ENCODE measurements at regions not wholly inside any gene's neighbourhood (a gene's known extent, or its start where the extent isn't known, plus 50 kb on each side); places are given as distances from the start of the nearest gene placed in this dataset.
"Not testable (repeated sequence)": the region's sequence is repeated elsewhere in the genome, so short reads cannot be mapped to it uniquely, and the experiment has no call there.

- DNase-seq, result no peak
These were observed 141.4 kb downstream of the FAM124B start for GRCh38 chr2:224260372-224261020.

- no peak for DNase-seq
These were observed 142.1 kb downstream of the FAM124B start for GRCh38 chr2:224259831-224260230.

GRCh38 chr2:224258059-224258458 is 143.8 kb downstream of the FAM124B start:
- DNase-seq, result no peak

DNA sequence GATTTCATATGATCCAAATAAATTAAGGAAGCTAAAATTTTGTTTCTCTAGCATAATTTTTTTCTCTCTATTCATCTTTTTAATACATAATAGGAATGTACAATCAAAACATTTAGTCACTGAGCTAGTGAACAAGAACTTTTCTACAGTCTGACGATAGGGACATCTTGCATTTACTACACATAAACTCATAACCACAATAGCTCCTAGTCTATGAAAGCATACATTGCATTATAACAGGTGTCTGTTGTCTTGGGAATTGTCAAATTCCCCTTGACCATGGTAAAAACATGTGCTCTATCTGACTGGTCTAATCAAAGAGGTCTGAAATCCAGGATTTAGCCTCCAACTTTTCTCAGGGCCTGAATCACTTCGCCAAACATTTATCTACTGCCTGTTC is 144.8 kb downstream of the FAM124B start:
- no peak for DNase-seq

- no peak for DNase-seq
These were observed 148.4 kb downstream of the FAM124B start for GRCh38 chr2:224253464-224253863.

DNA sequence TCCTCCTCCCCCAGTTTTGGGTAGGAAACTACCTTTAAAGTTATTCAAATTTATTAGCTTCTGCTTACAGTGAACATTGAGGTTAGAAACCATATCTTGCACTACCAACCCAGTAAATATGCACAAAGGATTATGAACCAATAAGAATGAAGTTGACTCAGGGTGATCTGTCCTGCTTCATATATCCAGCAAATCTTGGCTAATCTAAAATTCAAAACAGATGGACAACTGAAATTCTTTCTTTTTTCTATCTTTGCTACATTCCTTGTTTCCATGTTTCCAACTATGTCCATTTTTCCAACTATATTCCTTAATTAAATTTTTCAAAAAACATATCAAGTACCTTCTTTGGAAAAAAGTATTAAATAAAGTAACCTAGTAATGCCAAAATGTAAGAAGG is 149.3 kb downstream of the FAM124B start:
- DNase-seq, result no peak

DNA sequence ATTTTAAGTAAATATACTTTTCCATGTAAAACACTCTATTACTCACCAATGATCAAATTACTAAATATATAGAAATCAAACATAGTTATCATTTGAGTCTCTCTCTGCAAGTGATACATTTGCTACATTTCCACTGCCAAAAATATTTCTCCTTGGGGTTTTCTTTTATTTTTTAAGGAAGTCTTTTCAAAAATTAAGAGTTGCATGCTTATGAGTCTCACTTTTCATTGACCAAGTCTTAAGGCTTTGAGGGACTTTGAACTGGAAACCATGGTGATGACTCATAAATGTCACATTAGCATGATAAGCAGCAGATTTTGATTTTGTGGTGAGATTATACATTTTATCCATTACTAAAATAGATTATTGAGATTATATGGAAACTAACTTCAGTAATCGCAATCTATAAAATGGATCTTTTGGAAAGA is 152.9 kb downstream of the FAM124B start:
- no peak for DNase-seq

DNA sequence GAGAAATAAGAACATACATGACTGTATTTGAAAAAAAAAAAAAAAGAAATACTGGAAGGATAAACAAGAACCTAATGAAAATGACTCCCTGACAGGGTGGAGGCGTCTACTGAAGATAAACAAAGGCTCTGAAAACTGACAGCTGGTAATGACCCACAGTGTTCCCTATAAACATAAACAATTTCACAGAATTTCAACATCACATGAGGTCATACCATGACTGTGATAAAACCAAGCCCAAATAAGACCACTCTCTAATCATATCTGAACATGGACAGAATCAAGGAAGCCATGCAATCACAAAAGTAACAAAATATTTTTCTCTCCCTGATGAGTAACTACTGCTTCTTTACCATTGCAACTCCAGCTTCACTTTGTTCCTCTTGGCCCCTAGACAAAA is 159.3 kb downstream of the FAM124B start:
- no peak for DNase-seq

- DNase-seq, result no peak
These were observed 160.1 kb downstream of the FAM124B start for GRCh38 chr2:224241812-224242211.

DNA sequence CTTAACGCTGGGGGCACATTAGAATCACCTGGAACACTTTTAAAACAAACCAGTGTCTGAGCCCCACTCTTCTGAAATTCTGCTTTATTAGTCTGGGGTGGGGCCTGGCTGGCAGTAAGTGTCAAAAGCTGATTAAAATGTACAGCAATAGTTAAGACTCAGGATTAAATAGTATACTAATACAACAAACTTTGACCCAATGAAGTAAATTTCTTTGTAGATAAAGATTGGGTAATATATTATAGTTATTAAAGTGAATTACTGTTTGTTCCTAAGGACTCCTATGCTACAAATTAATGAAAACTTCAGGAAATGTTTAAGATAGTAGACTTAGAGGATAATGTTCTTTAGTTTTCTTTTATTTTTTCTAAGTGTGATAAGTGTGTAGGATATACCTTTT is 160.9 kb downstream of the FAM124B start:
- no peak for DNase-seq

DNA sequence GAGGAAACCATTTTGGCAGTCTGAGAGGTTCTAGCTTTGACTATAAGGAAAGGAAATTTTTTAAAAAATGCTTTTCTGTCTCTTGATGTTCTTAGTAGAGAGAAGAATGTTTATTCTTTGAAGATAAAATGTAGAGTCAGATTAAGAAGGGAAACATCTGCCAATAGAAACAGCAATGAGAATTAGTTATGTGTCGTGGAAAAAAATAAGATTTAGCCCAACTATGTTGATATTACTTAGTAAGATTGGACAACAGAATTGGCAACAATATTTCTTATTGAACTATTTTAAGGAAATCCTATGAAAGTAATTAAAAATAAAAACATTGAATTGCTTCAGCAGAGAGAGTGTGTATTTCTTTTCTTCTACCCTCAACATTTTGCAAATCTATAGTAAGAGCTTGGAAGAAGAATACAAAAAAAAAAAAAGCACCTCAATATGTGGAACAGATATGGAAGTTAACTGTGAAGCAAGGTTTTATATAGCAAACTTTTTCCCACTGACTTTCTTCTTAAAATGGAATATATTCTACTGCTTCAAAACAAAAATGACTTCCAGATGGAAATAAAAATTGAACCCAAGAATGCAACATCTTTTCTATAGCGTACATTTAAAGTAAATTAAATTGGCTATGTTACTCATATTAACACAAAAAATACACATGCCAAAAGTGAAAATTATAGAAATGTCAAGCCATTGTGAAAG is 177.9 kb downstream of the FAM124B start:
- DNase-seq, result no peak

DNA sequence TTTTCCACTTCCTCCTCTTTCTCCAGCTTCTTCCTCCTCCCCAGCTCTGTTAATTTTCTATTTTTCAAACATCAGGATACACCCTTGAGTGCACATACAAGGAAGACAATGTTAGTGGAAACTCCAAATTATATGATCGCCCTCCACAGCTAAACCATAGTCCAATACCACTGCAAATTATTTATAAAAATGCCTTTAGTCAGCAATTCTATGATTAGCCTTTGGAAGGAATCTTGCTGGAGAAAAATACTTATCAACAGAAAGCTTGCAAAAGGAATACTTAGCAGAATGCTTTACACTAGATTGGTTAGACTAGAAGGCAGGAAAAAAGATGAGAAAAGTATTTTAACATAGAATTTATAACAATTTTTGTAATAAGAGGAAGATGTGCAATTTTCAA is 178.9 kb downstream of the FAM124B start:
- no peak for DNase-seq

DNA sequence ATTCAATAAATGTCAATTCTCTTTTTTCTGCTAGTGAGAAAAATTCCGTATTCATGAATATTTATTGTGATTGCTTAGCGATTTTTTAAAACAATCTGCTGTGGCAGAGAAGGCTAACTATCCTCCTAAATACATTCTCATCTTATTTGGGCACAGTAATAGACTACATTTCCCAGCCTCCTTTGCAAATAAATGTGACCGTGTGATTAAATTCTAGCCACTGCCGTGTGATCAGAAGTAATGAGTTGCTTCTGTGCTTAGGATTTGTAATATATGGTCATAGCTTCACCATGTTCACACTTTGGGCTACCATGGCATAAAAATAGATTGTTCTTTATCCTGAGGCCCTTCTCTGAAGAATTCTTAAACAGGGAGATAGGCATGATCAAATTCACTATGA is 179.6 kb downstream of the FAM124B start:
- no peak for DNase-seq

DNA sequence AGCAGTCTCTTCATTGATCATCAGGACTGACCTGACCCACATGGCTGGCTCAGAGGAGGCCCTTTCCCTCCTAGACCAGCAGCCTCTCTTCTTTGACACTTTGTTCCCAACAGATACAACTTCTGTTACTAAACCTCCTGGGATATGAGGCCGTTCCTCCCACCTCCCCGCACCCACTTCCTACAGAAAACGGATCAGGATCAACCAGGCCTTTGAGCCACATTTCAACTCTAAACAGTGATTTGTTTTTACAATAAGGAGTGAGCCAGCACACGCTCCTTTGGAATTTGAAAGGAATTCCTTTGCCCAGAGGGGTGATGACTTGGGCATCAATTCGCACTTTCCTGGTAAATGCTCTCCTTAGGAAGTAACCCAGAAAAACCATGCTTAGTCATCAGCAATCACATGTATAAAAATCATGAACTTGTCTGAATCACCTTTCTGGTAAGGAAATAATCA is 180.4 kb downstream of the FAM124B start:
- no peak for DNase-seq

GRCh38 chr2:224220586-224221255 is 181.2 kb downstream of the FAM124B start:
- no peak for DNase-seq

- no peak for DNase-seq
These were observed 180.7 kb upstream of the SERPINE2 start for GRCh38 chr2:224219781-224220180.

DNA sequence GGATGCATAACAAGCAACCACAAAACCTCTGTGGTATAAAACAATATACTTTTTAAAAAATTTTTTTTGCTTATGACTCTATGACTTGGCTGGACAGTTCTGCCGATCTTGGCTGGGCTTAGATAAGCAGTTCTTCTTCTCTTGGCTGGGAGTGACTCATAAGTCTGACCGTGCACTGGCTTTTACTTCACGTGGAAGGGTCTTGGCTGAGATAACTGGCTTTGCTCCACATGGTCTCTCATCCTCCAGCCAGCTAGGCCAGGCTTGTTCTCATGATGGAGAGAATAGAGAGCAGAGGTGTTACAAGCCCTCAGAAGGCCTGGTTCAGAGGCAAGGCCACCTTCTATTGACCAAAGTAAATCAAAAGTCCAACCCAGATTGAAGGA is 178.9 kb upstream of the SERPINE2 start:
- DNase-seq, result no peak

DNA sequence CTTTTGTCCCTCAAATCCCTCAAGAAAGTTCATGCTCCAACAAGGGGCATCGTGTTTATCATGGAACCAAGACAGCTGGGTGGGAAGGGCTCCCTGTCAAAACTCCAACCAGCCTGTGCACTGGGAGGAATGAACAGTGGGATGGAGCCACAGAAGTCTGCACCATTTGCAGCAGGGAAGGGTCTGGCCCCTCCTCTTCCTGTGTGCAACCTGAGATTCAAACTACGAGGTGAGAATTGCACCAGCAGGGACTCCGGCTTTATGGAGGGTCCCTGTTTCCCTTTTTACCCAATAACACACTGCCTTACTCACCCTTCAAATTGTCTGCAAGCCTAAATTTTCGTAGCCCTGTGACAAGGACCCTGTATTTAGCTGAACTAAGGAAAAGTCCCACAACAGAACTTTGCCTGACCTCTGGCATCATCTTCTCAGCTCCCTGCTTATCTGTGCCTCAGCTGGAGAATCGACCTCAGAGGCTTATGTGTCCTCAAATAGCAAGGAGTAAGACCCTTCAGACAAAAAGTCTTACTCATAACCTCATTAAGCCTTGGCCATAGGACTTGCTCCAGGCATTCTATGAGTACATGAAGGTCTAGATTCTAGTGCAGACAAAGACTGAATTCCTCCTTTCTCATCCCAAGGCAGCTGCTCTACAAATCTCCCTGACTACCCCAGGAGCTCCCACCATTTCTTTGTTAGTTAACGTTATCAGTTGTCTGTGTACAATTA is 178.3 kb upstream of the SERPINE2 start:
- DNase-seq, result no peak

DNA sequence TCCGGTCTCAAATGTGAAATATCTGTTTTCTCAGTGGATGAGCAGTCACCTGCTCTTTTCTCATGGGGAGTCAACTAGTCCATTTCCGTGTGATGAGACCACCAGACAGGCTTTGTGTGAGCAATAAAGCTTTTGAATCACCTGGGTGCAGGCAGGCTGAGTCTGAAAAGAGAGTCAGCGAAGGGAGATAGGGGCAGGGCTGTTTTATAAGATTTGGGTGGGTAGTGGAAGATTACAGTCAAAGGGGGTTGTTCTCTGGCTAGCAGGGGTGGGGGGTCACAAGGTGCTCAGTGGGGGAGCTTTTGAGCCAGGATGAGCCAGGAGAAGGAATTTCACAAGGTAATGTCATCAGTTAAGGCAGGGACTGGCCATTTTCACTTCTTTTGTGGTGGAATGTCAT is 176.5 kb upstream of the SERPINE2 start:
- DNase-seq, result not testable (repeated sequence)

DNA sequence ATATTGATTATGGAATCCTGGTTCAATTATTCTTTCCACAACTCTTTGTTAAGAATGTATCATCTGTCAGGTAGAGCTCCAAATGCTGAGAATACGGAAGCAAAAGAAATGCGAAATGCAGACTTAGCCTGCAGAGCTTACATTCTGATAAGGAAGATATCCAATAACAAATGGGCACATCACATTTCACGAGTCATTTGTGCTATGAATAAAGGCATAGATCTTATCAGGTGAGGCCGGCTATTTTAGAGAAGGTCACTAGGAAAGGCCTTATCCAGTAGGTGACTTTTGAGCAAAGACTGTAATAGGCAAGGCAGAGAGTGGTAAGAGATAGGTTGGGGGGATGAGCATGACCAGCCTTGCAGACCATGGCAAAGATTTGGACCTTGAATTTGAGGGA is 174.3 kb upstream of the SERPINE2 start:
- no peak for DNase-seq

DNA sequence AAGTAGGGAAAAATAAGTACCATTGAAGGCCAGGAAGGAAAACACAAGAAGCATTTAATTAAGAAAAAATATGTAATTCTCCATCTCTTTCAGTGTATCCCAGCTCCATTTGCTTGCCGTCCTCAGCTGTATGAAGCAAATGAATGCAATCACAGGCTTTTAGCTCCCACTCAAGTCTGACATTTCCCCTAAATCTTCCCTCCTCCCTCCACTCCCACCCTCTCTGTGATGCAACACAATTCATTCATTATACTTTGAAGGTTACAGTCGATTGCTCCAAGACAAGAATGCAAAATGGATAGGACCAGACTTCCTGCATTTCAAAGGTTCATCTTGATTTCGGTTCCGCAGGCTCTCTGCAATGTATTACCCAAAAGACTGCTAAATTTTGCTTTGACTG is 172.7 kb upstream of the SERPINE2 start:
- no peak for DNase-seq

GRCh38 chr2:224211181-224211480 is 172.0 kb upstream of the SERPINE2 start:
- no peak for DNase-seq

- DNase-seq, result no peak
These were observed 171.4 kb upstream of the SERPINE2 start for GRCh38 chr2:224210286-224211180.

All from NCI-H1092 treated with DMSO at 0.1 percent for 48 hours (cell line).